ENCODE measurements at regions not wholly inside any gene's neighbourhood (a gene's known extent, or its start where the extent isn't known, plus 50 kb on each side); places are given as distances from the start of the nearest gene placed in this dataset.
"Not testable (repeated sequence)": the region's sequence is repeated elsewhere in the genome, so short reads cannot be mapped to it uniquely, and the experiment has no call there.

DNA sequence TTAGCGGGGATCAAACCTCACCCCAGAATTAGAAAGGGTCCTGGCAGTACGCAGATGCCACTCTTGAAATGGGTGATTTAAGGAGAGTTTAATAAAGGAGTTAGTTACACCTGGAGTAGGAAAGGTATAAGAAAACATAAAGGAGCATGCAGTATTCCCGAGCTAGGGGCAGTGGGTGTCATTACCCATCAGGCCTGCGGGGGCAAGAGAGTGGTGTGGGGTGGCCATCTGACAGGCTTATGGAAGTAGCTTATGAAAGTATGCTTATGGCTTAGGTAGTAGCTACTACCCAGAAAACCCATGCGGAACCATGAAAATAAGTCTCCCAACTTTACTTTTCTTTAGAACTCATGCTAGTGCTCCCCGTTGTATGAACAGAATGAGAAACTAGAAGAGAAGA lies 568.9 kb upstream of the ACVR2A start:
- peak; percentile 52 for DNase-seq (ENCODE audit: low spot score)

DNA sequence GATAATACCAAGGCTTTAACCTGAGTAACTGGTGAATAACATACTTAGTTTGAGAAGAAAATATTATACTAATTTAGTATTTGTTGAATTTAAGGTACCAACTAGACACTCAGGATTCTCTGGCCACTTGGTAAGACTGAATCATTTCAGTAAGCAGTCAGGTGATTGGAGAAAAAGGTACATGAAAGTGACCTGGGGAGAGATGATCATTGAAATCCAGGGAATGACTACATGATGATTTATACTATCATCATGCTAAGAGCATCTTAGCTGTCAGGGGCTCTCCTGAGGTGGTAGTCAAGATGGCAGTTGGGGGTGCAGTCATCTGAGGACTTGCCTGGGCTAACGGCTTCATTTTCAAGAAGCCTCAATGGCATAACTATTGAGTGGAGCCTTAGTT lies 571.2 kb upstream of the ACVR2A start:
- DNase-seq (ENCODE audit: low spot score), result no peak

- no peak for DNase-seq (ENCODE audit: low spot score)
These were observed 571.7 kb upstream of the ACVR2A start for GRCh38 chr2:147273106-147273505.

DNA sequence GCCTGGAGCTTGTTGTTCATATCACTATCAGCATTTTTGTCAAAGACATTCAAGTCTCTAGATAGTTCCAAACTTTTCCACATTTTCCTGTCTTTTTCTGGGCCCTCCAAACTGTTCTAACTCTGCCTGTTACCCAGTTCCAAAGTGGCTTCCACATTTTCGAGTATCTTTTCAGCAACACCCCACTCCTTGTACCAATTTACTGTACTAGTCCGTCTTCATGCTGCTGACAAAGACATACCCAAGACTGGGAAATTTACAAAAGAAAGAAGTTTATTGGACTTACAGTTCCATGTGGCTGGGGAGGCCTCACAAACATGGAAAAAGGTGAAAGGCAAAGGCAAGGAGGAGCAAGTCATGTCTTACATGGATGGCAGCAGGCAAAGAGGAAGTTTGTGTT lies 575.2 kb upstream of the ACVR2A start:
- not testable (repeated sequence) for DNase-seq (ENCODE audit: low spot score)

DNA sequence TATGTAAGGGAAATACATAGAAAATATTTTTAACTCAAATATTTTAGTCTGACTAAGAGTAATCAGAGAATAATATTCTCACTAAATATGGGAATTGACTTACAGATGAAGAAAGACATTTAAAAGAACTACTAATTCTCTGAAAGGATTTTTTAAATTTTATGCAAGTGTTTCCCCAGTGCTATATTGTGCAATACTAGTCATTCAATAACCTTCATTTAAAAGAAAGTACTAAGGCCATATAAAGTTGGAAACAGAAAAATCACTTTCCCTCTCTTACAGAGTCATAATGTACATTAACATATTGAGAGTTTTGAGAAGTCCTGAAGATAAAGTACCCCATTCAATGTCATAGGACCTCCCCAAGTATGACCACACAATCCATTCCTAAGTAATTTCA lies 584.6 kb upstream of the ACVR2A start:
- no peak for DNase-seq (ENCODE audit: low spot score)

DNA sequence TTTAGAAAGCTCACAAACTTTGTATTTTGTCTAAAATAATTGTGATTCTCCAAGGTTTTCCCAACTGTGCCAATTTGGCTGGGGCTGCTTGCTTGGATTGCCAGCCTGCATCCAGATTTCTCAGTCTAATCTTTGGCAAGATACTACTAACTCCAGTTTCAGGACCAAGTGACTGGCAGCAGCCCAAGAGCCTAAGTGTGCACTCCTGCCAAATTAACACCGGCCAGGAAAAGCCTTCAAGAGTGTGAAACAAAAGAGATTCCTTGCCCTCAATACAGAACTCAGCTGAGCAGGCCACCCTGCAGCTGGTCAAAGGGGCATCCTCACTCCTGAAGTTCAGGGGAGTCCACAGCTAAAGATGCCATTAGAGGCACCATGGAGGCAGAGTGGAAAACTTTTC lies 589.0 kb upstream of the ACVR2A start:
- no peak for DNase-seq (ENCODE audit: low spot score)

DNA sequence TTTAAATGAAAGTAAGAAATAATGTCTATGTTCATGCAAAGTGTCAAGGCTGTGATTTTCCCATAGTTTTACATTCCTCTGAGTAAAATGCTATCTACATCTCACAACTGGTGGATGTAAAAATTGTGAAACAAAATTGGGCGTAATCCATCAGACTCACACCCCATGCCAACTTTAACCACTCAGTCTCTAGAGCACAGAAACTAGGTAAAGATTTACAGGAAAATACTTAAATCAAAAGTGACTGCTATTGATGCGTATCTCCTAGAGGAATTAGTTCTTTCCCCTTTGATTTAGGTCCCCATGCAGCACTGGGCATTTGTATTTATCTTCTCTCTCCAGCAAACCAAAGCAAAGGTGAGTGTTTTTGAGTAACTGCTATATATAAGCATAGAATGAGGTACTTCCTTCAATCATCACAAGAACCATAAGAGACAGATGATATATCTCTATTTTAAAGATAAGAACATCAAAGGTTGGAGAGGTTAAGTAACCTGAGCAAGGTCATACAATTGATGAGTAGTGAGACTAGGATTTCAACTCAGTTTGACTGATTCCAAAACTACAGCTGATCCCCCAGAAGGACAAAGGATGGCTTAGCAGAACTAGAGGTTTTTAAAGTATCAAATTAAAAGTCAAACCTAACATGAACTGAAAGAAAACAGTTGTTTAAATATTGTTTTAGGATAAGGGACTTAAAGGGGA lies 594.0 kb upstream of the ACVR2A start:
- DNase-seq (ENCODE audit: low spot score), result no peak

DNA sequence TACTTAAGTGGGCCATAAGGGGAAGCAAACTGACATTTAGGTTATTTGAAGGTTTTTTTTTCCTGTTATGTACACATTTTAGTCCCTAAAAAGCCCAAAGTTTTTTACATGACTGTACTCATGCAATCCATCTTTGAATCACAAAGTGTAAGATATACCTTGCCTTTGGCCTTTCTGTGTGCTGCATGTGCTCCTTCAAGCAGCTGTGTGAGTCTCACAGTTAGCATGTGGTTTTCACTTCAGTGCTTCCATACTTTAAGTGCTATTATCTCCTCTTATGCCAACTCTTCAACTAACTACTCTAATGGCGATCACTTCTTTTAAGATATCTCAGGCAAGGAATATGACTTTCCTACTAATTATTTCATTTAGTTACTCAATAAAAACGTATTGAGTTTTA lies 597.1 kb upstream of the ACVR2A start:
- no peak for DNase-seq (ENCODE audit: low spot score)

- no peak for DNase-seq (ENCODE audit: low spot score)
These were observed 602.4 kb upstream of the ACVR2A start for GRCh38 chr2:147242445-147242844.

- DNase-seq (ENCODE audit: low spot score), result no peak
These were observed 608.2 kb upstream of the ACVR2A start for GRCh38 chr2:147236601-147237000.

DNA sequence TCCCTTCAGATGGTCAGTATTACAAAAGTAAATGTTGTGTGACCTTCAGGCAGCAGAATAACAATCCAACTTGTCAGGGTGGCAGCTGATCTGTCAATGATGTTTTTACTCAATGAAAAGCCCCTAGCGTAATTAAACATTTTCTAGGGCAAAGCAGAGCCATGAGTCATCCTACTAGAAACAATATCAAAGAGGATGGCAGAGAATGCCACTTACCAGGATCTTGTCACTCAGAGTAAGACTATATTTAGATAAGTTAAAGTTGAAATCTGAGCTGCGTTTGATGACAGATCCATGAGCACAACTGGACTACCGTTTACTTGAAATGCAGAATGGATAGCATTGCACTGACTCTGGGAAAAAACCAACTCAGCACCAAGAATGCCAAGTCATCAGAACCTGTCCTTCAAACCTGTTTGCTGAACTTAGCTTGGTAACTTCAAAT lies 612.6 kb upstream of the ACVR2A start:
- DNase-seq (ENCODE audit: low spot score), result no peak

DNA sequence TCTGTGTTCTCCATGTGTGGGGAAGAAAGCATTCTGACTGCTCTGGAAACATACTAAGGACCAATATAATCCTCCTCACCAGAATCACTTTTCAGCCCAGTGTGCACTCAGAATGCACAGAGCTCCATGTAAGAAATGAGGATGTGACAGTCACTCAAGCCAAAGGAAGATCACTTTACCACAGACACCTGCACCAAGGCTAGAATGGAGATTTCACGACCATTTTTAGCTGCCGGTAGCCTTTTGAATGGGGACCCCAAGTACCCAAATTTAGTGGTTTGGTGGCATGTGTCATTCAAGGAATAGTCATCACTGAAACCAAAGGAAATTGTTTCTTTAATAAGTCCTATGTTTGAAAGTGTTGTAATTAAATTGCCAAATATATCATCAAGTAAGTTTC lies 613.2 kb upstream of the ACVR2A start:
- DNase-seq (ENCODE audit: low spot score), result no peak

- no peak for DNase-seq (ENCODE audit: low spot score)
These were observed 613.7 kb upstream of the ACVR2A start for GRCh38 chr2:147231081-147231480.

DNA sequence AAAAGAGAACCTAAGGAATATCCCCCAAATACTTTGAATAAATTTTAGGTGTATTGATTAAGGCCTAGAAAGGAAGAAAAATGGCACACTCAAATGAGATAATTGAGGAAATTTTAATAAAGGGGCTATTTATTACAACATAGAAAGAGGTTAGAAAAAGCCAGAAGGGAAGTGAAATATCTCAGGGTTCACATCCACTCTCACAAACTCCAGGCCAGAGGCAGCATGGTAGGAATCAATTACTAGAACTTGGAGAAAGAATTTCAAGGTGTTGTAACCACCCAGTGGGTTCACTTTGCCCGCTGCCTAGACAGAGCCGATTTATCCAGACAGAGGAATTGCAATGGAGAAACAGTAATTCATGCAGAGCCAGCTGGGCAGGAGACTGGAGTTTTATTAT lies 617.5 kb upstream of the ACVR2A start:
- DNase-seq (ENCODE audit: low spot score), result no peak

DNA sequence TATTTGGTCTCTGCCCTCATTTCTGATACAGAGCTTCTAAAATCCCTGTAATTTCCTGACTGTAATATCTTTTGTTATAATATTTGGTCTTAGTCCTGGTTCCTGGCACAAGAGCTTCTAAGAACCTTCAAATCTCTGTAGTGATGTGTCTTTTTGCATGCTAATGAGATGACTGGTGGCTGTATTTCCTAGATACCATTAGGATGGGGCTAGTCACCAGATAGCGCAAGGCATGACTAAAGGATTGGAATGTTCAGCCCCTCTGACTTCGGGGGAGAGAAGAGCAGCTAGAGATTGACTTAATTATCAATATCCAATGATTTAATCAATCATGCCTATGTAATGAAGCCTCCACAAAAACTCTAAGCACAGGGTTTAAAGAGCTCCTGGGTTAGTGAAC lies 620.8 kb upstream of the ACVR2A start:
- no peak for DNase-seq (ENCODE audit: low spot score)

- no peak for DNase-seq (ENCODE audit: low spot score)
These were observed 621.2 kb upstream of the ACVR2A start for GRCh38 chr2:147223553-147224060.

DNA sequence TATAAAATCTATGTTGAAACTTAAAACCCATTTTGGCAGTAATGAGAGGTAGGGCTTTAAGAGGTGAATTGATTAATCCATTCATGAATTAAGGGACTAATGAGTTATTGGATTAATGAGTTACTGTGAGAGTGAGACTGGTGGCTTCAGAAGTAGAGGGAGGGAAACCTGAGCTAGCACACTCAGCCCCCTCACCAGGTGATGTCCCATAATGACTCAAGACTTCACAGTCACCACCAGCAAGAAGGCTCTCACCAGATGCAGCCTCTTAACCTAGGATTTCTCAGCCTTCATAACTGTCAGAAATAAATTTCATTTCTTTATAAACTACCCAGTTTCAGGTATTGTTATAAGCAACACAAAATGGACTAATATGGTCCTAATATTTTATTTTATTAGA lies 621.7 kb upstream of the ACVR2A start:
- no peak for DNase-seq (ENCODE audit: low spot score)

DNA sequence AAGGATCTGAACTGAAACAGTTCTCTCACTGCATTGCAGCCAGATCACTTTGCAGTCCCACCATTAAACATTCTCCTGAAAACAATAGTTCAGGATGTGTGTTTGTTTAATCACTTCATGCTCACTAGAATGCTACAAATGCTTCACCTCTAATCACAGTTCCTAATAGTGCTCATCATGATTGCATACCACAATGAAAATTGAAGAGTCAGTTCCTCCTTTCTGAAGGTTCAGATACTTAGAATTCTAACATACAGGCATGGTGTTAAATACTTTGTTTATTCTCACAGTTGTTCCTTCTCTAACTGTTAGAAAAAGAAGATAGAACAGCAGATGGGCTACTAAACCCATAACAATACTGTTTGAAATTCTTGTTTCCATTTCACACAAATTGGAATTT lies 622.3 kb upstream of the ACVR2A start:
- DNase-seq (ENCODE audit: low spot score), result no peak

- no peak for DNase-seq (ENCODE audit: low spot score)
These were observed 629.9 kb upstream of the ACVR2A start for GRCh38 chr2:147214914-147215313.

GRCh38 chr2:147211484-147211883 lies 633.3 kb upstream of the ACVR2A start:
- DNase-seq (ENCODE audit: low spot score), result no peak

- no peak for DNase-seq (ENCODE audit: low spot score)
These were observed 640.7 kb upstream of the ACVR2A start for GRCh38 chr2:147204102-147204501.

- no peak for DNase-seq (ENCODE audit: low spot score)
These were observed 646.1 kb upstream of the ACVR2A start for GRCh38 chr2:147198651-147199171.

DNA sequence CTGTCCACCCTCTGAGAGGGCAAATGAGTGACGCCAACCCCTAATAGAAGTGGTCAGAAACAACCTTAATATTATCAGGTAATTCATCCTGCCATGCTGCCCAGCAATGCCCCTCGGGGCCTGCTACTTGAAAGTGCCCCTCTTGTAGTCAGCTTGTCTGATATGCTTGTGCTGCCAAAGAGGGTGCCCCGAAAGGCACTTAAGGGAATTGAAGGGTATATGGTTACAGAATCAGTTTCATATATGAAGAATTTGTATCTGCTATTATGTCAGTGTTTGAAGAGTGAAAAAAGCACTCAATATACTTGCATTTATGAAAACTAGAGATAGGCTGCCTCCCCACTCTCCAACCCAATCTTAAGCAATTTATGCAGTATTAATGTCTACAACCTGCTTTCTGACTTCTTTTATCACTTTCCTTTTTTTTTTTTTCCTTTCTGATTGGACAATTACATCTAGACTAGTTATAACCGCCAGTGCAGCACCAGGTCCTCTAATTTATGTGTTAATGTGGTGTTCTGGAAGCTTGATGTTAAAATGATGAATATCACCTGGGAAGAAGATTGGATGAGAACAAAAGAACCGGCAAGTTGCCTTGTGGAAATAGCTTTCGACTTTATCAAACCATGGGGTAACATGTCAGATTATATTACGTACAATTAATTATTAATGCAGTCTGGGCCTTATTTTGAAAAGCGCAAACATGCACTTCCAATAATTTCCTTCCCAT lies 646.9 kb upstream of the ACVR2A start:
- DNase-seq (ENCODE audit: low spot score), result no peak

Data from iPS-NIHi11 (cell line).